PFSK-1 (cell line): ENCODE measurements at regions not wholly inside any gene's neighbourhood (a gene's known extent, or its start where the extent isn't known, plus 50 kb on each side); places are given as distances from the start of the nearest gene placed in this dataset.

Experiments
- FOXP2 ChIP-seq: optimal IDR thresholded peaks from 2 replicates; pipeline ENCODE3; 2011; ENCODE audit warnings: borderline replicate concordance, control low read depth, inconsistent platforms; ENCODE audit not compliant: insufficient read depth; ENCODE audit errors: extremely low read length, extremely low read depth
- POLR2AphosphoS5 ChIP-seq: IDR thresholded peaks from 2 replicates; pipeline ENCODE4 v1.6.1; 2012; ENCODE audit warnings: low read depth, mild to moderate bottlenecking, control low read depth, low read length, moderate library complexity
- SIN3A ChIP-seq: IDR thresholded peaks from 2 replicates; pipeline ENCODE4 v1.6.1; 2012; ENCODE audit warnings: mild to moderate bottlenecking, low read length, moderate library complexity, borderline replicate concordance; ENCODE audit not compliant: insufficient read depth
- TAF1 ChIP-seq: IDR thresholded peaks from 2 replicates; pipeline ENCODE4 v1.6.1; 2012; ENCODE audit warnings: low read length, control low read depth, borderline replicate concordance; ENCODE audit not compliant: insufficient read depth
- TF ChIP-seq, protein P1 (sequence below), 2 experiments: IDR thresholded peaks; 2 replicates each; pipeline versions ENCODE4 v1.6.1 to v1.8.0; 2011 to 2012; ENCODE audit warnings: low read depth in 2 of 2, low read length in 2 of 2, control low read depth in 1 of 2, inconsistent platforms in 1 of 2, mild to moderate bottlenecking in 1 of 2, moderate library complexity in 1 of 2; ENCODE audit not compliant: insufficient read depth in 1 of 2

DNA sequence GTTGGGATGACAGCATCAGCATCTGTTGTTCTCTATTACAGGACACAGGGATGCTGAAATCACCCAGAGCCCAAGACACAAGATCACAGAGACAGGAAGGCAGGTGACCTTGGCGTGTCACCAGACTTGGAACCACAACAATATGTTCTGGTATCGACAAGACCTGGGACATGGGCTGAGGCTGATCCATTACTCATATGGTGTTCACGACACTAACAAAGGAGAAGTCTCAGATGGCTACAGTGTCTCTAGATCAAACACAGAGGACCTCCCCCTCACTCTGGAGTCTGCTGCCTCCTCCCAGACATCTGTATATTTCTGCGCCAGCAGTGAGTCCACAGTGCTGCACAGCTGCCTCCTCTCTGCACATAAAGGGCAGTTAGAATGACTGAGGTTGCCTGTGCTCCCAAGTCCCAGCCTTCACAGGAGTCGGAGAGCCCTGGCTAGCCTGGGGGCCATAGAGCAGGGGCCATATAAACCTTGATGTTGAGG is 142.2 kb upstream of the PRSS58 start:
- TF ChIP-seq FOXP2 = no peak
- no peak for TF ChIP-seq POLR2AphosphoS5
- TF ChIP-seq SIN3A = no peak
- TF ChIP-seq, protein P1, sequence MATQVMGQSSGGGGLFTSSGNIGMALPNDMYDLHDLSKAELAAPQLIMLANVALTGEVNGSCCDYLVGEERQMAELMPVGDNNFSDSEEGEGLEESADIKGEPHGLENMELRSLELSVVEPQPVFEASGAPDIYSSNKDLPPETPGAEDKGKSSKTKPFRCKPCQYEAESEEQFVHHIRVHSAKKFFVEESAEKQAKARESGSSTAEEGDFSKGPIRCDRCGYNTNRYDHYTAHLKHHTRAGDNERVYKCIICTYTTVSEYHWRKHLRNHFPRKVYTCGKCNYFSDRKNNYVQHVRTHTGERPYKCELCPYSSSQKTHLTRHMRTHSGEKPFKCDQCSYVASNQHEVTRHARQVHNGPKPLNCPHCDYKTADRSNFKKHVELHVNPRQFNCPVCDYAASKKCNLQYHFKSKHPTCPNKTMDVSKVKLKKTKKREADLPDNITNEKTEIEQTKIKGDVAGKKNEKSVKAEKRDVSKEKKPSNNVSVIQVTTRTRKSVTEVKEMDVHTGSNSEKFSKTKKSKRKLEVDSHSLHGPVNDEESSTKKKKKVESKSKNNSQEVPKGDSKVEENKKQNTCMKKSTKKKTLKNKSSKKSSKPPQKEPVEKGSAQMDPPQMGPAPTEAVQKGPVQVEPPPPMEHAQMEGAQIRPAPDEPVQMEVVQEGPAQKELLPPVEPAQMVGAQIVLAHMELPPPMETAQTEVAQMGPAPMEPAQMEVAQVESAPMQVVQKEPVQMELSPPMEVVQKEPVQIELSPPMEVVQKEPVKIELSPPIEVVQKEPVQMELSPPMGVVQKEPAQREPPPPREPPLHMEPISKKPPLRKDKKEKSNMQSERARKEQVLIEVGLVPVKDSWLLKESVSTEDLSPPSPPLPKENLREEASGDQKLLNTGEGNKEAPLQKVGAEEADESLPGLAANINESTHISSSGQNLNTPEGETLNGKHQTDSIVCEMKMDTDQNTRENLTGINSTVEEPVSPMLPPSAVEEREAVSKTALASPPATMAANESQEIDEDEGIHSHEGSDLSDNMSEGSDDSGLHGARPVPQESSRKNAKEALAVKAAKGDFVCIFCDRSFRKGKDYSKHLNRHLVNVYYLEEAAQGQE (IDR thresholded peaks at IDR 0.05; ENCODE audit: insufficient read depth in 1 of 2, low read depth in 2 of 2, low read length in 2 of 2) = no peak
- TF ChIP-seq TAF1 = no peak

DNA sequence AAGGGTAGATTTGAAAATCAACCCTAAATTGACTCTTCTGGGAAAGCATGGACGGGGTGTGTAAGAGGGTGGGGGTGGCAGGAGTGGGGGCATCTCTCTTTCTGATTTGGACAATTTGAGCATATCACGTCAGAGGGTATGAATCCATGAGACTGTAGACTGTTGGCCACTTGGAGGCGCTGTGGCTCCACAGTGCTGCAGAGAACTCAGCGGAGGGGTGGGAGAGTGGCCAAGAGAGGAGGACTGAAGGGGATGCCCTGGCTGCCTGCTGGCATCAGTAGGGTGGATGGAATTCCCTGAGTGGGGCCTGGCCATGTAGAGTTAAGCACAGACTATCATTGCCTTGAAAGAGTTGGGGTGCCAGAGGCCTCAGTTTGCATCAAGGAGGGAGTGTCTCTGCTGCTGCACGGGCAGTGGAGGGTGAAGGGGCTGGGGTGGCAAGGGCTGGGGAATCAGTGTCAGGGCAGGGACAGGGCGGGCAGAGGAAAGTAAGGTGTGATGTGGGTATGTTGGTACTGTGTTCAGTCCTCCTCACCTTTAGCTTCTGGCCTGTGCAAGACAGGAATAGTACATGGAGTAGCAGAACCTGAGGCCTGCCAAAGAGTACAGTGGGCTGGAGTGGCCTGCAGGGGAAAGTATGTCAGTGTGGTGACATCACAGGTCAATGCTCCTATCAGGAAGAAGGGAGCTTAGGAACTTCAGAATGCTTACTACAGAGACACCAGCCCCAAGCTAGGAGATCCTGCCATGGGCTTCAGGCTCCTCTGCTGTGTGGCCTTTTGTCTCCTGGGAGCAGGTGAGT is 133.5 kb upstream of the PRSS58 start:
- no peak for TF ChIP-seq TAF1
- no peak for TF ChIP-seq FOXP2
- TF ChIP-seq SIN3A = no peak
- TF ChIP-seq, protein P1 (IDR thresholded peaks at IDR 0.05; ENCODE audit: insufficient read depth in 1 of 2, low read depth in 2 of 2, low read length in 2 of 2) = no peak
- no peak for TF ChIP-seq POLR2AphosphoS5

DNA sequence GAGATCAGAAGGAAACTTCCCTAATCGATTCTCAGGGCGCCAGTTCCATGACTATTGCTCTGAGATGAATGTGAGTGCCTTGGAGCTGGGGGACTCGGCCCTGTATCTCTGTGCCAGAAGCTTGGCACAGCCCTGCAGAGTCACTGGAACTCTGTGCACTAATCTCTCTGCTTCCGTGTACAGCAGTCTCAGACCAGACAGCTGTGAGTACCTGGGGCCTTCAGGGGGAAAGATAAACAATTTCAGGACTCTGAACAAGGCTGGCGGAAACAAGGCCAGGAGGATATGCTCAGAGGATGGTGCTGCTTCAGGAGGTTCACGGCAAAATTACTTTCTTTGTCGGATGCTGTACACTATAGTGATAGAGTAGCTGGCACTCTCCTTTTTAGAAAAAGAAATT is 131.7 kb upstream of the PRSS58 start:
- TF ChIP-seq SIN3A = no peak
- TF ChIP-seq POLR2AphosphoS5 = no peak
- TF ChIP-seq FOXP2 = no peak
- TF ChIP-seq, protein P1 (IDR thresholded peaks at IDR 0.05; ENCODE audit: insufficient read depth in 1 of 2, low read depth in 2 of 2, low read length in 2 of 2) = no peak
- TF ChIP-seq TAF1 = no peak

DNA sequence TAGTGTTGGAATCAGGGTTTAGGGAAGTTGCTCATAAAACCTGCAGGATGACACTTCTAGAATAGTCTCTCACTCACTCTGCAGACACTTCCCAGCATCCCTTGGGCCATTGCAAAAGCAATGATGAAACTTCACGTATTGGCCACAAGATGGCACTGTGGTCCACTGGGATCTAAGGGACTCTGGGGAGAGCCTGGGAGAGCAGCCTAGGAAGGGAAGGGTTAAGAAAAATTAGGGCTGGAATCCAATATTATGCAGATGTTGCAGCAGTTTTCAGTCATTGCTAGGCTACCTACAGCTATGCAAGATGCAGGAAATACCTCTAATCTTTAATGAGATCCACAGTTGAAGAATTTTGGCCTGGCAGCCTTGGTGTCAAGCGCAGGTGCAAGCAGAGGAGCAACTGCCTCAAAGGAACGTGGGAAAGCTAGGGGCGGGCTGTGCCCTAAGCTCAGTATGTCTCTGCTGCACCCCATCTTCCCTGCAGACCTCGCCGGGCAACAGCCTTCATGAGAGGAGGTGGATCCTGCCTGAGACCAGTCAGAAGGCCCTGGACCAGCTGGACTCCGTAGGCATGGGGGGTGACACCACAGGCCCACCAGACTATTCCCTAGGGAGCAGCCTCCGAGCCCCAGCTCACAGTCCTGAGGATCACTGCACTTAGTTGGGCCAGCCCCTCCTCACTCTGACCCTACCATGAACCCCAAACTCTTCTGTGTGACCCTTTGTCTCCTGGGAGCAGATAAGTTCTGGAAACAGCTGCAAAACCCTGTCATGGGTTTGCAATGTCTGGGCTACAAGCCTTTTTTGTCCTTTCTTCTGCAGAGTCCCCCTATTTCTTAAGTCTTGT is 127.9 kb upstream of the PRSS58 start:
- no peak for TF ChIP-seq POLR2AphosphoS5
- TF ChIP-seq SIN3A = no peak
- TF ChIP-seq, protein P1 (IDR thresholded peaks at IDR 0.05; ENCODE audit: insufficient read depth in 1 of 2, low read depth in 2 of 2, low read length in 2 of 2) = no peak
- TF ChIP-seq TAF1 = no peak
- TF ChIP-seq FOXP2 = no peak
